Panc1 (cell line): ENCODE measurements at regions not wholly inside any gene's neighbourhood (a gene's known extent, or its start where the extent isn't known, plus 50 kb on each side); places are given as distances from the start of the nearest gene placed in this dataset.

Experiments
- ATAC-seq: fragments of 200-7000 bp; cut with Tn5 transposase; 2 replicates; pipeline ENCODE4 v1.9.1; 2020; ENCODE audit warnings: mild to moderate bottlenecking, moderate library complexity
- BruUV-seq: library from RNA; stranded (reverse); fragments of 400-500 nt; replicated peaks from 2 replicates; lab custom pipeline; 2021; lab: Mats Ljungman, UMichigan
- CTCF ChIA-PET: fragments of 300-600 bp; sonication (Branson Sonifier 250); formaldehyde crosslinking; loops from one replicate; lab custom pipeline; 2022; ENCODE audit warnings: antibody characterized with exemption; lab: Charles Lee
- POLR2A ChIA-PET: fragments of 300-600 bp; sonication (Branson Sonifier 250); formaldehyde crosslinking; loops from one replicate; lab custom pipeline; 2022; ENCODE audit warnings: antibody characterized with exemption; lab: Charles Lee
- DNase-seq: peaks from one replicate; pipeline ENCODE4 v3.0.0-alpha.2; 2010; ENCODE audit warnings: low read depth, low spot score
- H3K27ac ChIP-seq: 2 replicates; pipeline ENCODE4 v1.5.1; 2011; ENCODE audit warnings: mild to moderate bottlenecking, low read length, inconsistent platforms
- H3K27me3 ChIP-seq: fragments of 200-500 bp; sonication (Bioruptor generic); 2 replicates; pipeline ENCODE4 v1.6.0; 2014; ENCODE audit warnings: low read length, inconsistent platforms; ENCODE audit not compliant: control insufficient read depth, insufficient read depth
- H3K36me3 ChIP-seq: fragments of 200-500 bp; sonication (Bioruptor generic); 2 replicates; pipeline ENCODE4 v1.5.1; 2014; ENCODE audit warnings: inconsistent platforms, mild to moderate bottlenecking, low read length, moderate library complexity; ENCODE audit not compliant: control insufficient read depth, insufficient read depth
- H3K4me1 ChIP-seq: 2 replicates; pipeline ENCODE4 v1.5.1; 2011; ENCODE audit warnings: inconsistent platforms, mild to moderate bottlenecking, low read length, moderate library complexity; ENCODE audit not compliant: control insufficient read depth, insufficient read depth
- H3K4me3 ChIP-seq, 2 experiments: 2 replicates each; pipeline ENCODE4 v1.5.1; 2011 to 2012; ENCODE audit warnings: low read depth in 2 of 2, low read length in 2 of 2, mild to moderate bottlenecking in 2 of 2, inconsistent platforms in 1 of 2, moderate library complexity in 1 of 2
- H3K9me3 ChIP-seq: fragments of 200-500 bp; sonication (Bioruptor generic); 2 replicates; pipeline ENCODE4 v1.5.1; 2014; ENCODE audit warnings: low read depth, mild to moderate bottlenecking, inconsistent platforms, low read length, moderate library complexity; ENCODE audit not compliant: control insufficient read depth, insufficient read depth
- CTCF ChIP-seq: fragments of 450-650 bp; IDR thresholded peaks from 2 replicates; pipeline ENCODE4 v1.5.1; 2017; ENCODE audit warnings: mild to moderate bottlenecking
- POLR2AphosphoS5 ChIP-seq: IDR thresholded peaks from 2 replicates; pipeline ENCODE4 v1.6.1; 2012; ENCODE audit warnings: mild to moderate bottlenecking, low read depth, low read length, moderate library complexity
- SIN3A ChIP-seq: IDR thresholded peaks from 2 replicates; pipeline ENCODE4 v1.6.1; 2012; ENCODE audit warnings: low read depth, mild to moderate bottlenecking, low read length, moderate library complexity, borderline replicate concordance; ENCODE audit not compliant: insufficient read depth
- TCF7L2 ChIP-seq: IDR thresholded peaks from 2 replicates; pipeline ENCODE4 v1.6.1; 2011; ENCODE audit warnings: mild to moderate bottlenecking, low read depth, low read length, inconsistent platforms
- in situ Hi-C: cut with HindIII; loops from 2 replicates; pipeline ENCODE4 v1.10.0; 2016; ENCODE audit warnings: low sequenced_read_pairs, low pct_unique_long_range_greater_than_20kb
- intact Hi-C: fragments of 100-400 bp; cut with micrococcal nuclease; formaldehyde crosslinking; loops from one replicate; pipeline ENCODE4 v1.10.0; 2022; ENCODE audit not compliant: unreplicated experiment
- TF ChIP-seq, protein P1 (sequence below), 2 experiments: IDR thresholded peaks; 2 replicates each; pipeline ENCODE4 v1.6.1; 2011 to 2012; ENCODE audit warnings: low read depth in 2 of 2, control low read depth in 1 of 2, low read length in 1 of 2, mild to moderate bottlenecking in 1 of 2, moderate library complexity in 1 of 2; ENCODE audit not compliant: insufficient read depth in 1 of 2

- no TSS peak for BruUV-seq
- DNase-seq (no peak), ATAC-seq (no peak)
- Histone ChIP-seq H3K4me3 (no peak overlapping the region), H3K27ac (no peak overlapping the region), H3K36me3 (no peaks in the 10 kb centered on the region), H3K4me1 (no peaks in the 10 kb centered on the region), H3K27me3 (no peaks in the 10 kb centered on the region), H3K9me3 (no peaks in the 10 kb centered on the region)
- ChIA-PET POLR2A (no interaction called here), CTCF (no interaction called here)
- no peak for TF ChIP-seq CTCF
- no peak for TF ChIP-seq SIN3A
- no peak for TF ChIP-seq TCF7L2
- TF ChIP-seq, protein P1, sequence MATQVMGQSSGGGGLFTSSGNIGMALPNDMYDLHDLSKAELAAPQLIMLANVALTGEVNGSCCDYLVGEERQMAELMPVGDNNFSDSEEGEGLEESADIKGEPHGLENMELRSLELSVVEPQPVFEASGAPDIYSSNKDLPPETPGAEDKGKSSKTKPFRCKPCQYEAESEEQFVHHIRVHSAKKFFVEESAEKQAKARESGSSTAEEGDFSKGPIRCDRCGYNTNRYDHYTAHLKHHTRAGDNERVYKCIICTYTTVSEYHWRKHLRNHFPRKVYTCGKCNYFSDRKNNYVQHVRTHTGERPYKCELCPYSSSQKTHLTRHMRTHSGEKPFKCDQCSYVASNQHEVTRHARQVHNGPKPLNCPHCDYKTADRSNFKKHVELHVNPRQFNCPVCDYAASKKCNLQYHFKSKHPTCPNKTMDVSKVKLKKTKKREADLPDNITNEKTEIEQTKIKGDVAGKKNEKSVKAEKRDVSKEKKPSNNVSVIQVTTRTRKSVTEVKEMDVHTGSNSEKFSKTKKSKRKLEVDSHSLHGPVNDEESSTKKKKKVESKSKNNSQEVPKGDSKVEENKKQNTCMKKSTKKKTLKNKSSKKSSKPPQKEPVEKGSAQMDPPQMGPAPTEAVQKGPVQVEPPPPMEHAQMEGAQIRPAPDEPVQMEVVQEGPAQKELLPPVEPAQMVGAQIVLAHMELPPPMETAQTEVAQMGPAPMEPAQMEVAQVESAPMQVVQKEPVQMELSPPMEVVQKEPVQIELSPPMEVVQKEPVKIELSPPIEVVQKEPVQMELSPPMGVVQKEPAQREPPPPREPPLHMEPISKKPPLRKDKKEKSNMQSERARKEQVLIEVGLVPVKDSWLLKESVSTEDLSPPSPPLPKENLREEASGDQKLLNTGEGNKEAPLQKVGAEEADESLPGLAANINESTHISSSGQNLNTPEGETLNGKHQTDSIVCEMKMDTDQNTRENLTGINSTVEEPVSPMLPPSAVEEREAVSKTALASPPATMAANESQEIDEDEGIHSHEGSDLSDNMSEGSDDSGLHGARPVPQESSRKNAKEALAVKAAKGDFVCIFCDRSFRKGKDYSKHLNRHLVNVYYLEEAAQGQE (IDR thresholded peaks at IDR 0.05; ENCODE audit: insufficient read depth in 1 of 2, low read depth in 2 of 2, low read length in 1 of 2), result no peak
- in situ Hi-C loops (no loop called here), intact Hi-C loops (no loop called here)
These were observed 1340.5 kb downstream of the ROBO1 start for GRCh38 chr3:78427303-78427702.

- ATAC-seq, result no peak
- in situ Hi-C loops (no loop called here), intact Hi-C loops (no loop called here)
- CTCF ChIA-PET, result no interaction called here
- POLR2A ChIA-PET, result no interaction called here
- Histone ChIP-seq H3K27me3 (no peaks in the 10 kb centered on the region), H3K36me3 (no peaks in the 10 kb centered on the region), H3K9me3 (no peaks in the 10 kb centered on the region), H3K4me3 (no peak overlapping the region), H3K4me1 (no peaks in the 10 kb centered on the region), H3K27ac (no peak overlapping the region)
- BruUV-seq, result no TSS peak
- DNase-seq, result no peak
- no peak for TF ChIP-seq POLR2AphosphoS5
- TF ChIP-seq TCF7L2, result no peak
- TF ChIP-seq, protein P1 (IDR thresholded peaks at IDR 0.05; ENCODE audit: insufficient read depth in 1 of 2, low read depth in 2 of 2, low read length in 1 of 2), result no peak
- TF ChIP-seq CTCF, result no peak
- TF ChIP-seq SIN3A, result no peak
These were observed 1337.1 kb downstream of the ROBO1 start for GRCh38 chr3:78430741-78431140.
